OCI-LY1 (cell line): ENCODE measurements at regions not wholly inside any gene's neighbourhood (a gene's known extent, or its start where the extent isn't known, plus 50 kb on each side); places are given as distances from the start of the nearest gene placed in this dataset.

Experiments used
- EZH2 ChIP-seq: fragments of 200-600 bp; sonication (generic), shearing (Covaris generic); IDR thresholded peaks from 2 replicates; pipeline ENCODE4 v1.8.0; 2017; ENCODE audit warnings: borderline replicate concordance, mixed run types, mild to moderate bottlenecking, antibody characterized with exemption, low read length, moderate library complexity, mixed read lengths
- TF ChIP-seq, protein P1 (sequence below): fragments of 200-600 bp; sonication (generic), shearing (Covaris generic); IDR thresholded peaks from 2 replicates; pipeline ENCODE4 v1.5.1; 2017; ENCODE audit warnings: mild to moderate bottlenecking, antibody characterized with exemption, low read length, moderate library complexity, mixed read lengths

DNA sequence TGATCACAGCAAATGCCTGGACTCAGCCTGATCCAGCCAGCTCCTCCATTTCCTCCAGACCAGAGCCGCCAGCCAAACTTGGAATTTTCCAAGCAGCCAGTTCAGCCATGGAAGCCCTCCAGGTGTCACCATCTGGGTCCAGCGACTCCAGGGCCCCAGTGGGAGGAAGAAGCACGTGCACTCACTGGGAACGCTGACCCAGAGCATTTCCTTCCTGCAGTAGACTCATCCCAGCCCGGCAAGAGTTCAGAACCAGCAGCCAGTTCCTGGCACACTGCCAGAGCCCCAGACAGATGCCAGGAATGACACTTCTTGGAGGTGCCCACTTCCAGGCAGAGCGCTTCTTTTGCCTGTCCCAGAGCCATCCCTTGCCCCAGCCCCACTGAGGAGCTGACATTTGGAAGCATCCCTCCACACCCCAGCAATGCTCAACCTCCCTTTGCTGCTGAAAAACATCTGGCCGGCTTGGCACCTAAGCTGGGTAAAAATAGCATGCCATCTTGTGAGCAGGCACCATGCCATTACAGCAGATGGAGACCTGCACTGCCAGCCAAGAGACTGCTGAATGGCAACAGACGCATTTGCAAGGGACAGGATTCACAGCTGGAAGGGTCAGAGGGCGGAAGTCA, 460.3 kb upstream of the PROK2 start:
- TF ChIP-seq, protein P1, sequence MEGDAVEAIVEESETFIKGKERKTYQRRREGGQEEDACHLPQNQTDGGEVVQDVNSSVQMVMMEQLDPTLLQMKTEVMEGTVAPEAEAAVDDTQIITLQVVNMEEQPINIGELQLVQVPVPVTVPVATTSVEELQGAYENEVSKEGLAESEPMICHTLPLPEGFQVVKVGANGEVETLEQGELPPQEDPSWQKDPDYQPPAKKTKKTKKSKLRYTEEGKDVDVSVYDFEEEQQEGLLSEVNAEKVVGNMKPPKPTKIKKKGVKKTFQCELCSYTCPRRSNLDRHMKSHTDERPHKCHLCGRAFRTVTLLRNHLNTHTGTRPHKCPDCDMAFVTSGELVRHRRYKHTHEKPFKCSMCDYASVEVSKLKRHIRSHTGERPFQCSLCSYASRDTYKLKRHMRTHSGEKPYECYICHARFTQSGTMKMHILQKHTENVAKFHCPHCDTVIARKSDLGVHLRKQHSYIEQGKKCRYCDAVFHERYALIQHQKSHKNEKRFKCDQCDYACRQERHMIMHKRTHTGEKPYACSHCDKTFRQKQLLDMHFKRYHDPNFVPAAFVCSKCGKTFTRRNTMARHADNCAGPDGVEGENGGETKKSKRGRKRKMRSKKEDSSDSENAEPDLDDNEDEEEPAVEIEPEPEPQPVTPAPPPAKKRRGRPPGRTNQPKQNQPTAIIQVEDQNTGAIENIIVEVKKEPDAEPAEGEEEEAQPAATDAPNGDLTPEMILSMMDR = no peak
- no peak for TF ChIP-seq EZH2
